ENCODE measurements at regions not wholly inside any gene's neighbourhood (a gene's known extent, or its start where the extent isn't known, plus 50 kb on each side); places are given as distances from the start of the nearest gene placed in this dataset.

DNA sequence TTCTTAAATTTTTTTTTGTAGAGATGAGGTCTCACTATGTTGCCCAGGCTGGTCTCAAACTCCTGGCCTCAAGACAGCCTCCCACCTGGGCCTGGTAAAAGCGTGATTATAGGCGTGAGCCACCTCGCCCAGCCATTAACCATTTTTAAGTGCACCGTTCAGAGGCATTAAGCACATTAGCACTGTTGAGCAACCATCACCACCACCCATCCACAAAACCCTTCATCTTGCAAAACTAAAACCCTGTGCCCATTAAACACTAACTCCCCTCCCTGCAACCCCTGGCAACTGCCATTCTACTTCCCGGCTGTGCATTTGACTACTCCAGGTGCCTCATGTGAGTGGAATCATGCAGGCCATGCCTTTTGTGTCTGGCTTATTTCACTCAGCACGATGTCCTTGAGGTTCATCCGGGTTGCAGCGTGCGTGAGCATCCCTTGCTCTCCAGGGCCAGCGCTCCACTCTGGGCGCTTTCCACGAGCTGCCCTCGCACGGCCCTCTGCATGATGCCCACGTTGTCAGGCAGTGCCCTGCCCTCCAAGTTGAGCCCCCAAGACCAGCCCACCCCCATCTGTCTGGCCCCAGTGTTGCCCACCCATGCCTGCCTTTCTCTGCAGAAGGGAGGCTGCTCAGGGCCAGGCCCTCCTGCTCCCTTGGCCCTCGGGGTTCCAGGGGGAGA is 63.0 kb upstream of the GLI2 start:
- in situ Hi-C loops (cut with HindIII; ENCODE audit: low pct_unique_long_range_greater_than_20kb, low sequenced_read_pairs): no loop called here
- TF ChIP-seq JUND (IDR thresholded peaks at IDR 0.05; ENCODE audit: low read depth): no peak
- no peak for DNase-seq (ENCODE audit: low read depth in 1 of 2, low spot score in 1 of 2)

DNA sequence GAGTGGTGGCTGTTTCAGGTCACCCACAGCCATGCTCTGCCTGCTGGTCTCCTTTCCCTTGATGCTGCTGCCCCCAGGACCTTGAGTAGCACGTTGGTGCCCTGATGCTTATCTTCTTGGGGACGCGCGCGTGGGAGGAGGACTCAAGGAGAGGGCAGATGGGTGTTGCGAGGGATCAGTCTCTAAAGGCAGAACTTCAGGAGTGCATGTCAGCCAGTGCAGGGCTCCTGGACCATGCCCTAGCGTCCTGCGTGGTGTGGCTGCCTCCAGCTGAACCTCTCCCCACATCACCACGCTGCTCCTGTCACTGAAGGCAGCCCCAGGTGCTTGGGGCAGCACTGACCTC is 62.5 kb upstream of the GLI2 start:
- no peak for TF ChIP-seq JUND (IDR thresholded peaks at IDR 0.05; ENCODE audit: low read depth)
- no peak for DNase-seq (ENCODE audit: low read depth in 1 of 2, low spot score in 1 of 2)
- in situ Hi-C loops (cut with HindIII; ENCODE audit: low pct_unique_long_range_greater_than_20kb, low sequenced_read_pairs): no loop called here

DNA sequence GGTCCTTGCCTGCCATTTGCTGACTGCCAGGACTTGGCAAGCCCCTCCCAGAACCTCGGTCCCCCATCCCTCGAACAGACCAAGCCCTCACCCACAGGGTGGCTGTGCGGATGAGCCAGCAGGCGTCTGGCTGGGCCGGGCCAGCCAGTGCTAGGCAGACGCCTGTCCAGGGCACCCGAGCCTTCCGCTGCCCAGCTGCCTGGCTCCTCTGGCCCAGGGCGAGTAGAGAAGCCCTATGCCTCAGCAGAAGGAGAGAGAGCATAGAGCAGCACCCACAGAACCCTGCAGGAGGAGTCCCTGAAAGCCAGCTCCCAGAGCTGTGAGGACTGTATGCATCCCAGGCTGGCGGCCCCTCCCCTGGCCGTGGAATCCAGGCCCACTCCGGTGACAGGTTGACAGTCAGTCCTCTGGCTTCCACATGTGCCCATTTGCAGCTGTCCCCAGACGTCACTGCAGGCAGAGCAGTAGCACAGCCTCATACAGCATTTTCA is 62.1 kb upstream of the GLI2 start:
- no peak for TF ChIP-seq JUND (IDR thresholded peaks at IDR 0.05; ENCODE audit: low read depth)
- in situ Hi-C loops (cut with HindIII; ENCODE audit: low pct_unique_long_range_greater_than_20kb, low sequenced_read_pairs): no loop called here
- no peak for DNase-seq (ENCODE audit: low read depth in 1 of 2, low spot score in 1 of 2)

DNA sequence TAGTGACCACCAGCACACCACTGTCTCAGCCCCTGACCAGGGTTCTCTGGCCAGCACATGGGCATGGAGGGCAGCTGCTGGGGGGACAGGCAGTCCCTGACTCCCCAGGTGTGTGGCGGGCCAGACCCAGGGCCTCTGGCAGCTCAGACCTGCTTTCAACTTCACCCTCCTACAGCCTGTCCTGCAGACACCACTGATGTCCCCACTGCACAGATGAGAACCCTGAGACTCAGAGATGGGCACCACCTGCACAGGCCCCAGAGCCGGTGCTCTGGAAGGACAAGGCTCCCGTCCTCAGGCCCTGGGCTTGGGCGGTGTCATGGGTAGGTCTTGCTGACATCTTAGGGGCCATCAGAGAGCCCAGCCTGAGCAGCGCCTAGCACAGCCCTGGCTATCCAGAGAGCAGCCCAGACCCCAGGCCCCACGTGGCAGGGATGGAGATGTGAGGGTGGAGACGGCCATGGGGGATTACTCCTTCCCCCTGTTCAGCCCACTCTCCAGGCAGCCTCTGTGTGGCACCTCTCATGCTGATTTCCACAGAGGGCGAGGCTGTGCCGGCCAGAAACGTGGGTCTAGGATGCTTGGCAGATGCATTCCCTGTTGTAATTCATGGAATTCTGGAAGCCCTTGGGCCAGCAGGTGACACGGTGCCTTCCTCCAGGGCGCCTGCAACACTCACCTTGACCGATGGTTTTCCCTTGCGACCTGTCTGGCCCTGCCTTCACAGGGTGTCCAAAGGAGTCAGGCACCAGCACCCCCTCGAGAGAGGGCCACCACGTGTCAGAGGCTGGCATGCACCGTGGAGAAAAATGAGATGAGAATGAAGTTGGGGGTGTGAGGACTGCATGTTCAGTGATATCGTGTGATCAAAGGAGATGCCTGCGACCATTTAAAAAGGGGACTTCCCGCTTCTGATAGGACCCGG is 61.2 kb upstream of the GLI2 start:
- in situ Hi-C loops (cut with HindIII; ENCODE audit: low pct_unique_long_range_greater_than_20kb, low sequenced_read_pairs): no loop called here
- DNase-seq (ENCODE audit: low read depth in 1 of 2, low spot score in 1 of 2): no peak
- no peak for TF ChIP-seq JUND (IDR thresholded peaks at IDR 0.05; ENCODE audit: low read depth)

DNA sequence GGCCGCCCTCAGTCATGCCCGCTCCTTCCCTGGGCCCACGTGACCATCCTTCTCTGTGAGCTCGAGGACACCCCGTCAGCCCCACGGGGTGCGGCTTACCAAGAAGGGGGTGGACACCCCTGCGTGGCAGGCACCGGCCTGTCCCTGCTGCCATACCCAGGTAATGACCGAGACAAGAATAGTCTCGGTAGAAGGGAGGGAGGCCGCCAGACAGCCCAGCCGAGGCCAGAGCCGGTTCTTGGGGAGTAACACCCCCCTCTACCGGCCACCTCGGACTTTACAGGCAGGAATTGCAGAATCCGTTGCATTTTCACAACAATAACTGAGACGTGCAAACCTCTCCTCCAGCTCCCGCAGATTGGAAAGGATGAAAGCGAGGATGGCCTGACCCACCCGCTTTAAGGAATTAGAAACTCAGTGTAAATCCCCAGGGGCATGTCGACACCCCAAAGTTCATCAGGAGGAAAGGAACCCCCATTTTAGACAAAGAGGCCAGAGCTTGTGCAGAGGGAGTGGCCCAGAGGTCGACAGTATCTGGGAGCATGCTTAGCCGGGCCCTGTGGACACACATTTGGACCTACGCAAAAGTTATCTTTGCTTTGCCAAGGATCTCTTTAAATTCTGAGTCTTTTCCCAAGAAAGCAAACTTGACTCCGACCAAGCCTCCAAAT is 60.1 kb upstream of the GLI2 start:
- peak; percentile 59 to 77 for DNase-seq (ENCODE audit: low read depth in 1 of 2, low spot score in 1 of 2)
- TF ChIP-seq JUND (IDR thresholded peaks at IDR 0.05; ENCODE audit: low read depth): no peak
- in situ Hi-C loops (cut with HindIII; ENCODE audit: low pct_unique_long_range_greater_than_20kb, low sequenced_read_pairs): no loop called here

DNA sequence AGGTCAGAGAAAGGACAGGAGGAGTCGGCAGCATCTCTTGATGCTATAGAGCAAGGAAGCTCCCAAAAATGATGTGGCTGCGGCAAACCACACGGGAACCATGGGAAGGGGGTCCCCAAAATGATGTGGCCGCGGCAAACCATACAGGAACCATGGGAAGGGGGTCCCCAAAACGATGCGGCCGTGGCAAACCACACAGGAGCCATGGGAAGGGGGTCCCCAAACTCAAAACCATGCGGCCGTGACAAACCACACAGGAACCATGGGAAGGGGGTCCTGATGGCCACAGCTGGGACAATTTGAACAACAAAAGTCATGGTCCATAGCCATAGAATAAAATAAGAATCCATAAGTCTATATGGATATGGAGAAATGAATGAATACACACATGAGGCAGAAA is 58.4 kb upstream of the GLI2 start:
- no peak for TF ChIP-seq JUND (IDR thresholded peaks at IDR 0.05; ENCODE audit: low read depth)
- in situ Hi-C loops (cut with HindIII; ENCODE audit: low pct_unique_long_range_greater_than_20kb, low sequenced_read_pairs): no loop called here
- DNase-seq (ENCODE audit: low read depth in 1 of 2, low spot score in 1 of 2): no peak

DNA sequence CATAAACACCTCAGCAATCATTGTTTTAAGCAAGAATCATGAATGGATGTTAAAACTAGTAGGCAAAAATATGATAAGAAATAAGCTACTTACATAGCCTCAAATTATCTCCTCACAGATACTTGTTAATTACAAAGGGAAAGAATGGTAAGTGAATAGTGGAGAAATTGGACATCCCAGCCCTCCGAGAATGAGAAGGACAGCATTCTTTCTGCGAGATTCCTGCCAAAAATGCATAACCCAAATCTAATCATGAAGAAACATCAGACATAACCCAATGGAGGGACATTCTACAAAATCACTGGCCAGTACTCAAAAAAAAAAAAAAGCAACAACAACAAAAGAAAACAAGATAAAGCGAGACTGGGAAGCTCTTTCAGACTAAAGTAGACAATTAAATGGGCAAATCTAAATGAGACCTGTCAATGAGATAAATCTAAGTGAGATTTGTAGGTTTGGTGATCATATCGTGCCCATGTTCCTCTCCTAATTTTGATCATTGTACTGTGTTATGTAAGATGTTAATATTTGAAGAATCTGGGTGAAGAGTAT is 57.9 kb upstream of the GLI2 start:
- no peak for TF ChIP-seq JUND (IDR thresholded peaks at IDR 0.05; ENCODE audit: low read depth)
- no peak for DNase-seq (ENCODE audit: low read depth in 1 of 2, low spot score in 1 of 2)
- in situ Hi-C loops (cut with HindIII; ENCODE audit: low pct_unique_long_range_greater_than_20kb, low sequenced_read_pairs): no loop called here

DNA sequence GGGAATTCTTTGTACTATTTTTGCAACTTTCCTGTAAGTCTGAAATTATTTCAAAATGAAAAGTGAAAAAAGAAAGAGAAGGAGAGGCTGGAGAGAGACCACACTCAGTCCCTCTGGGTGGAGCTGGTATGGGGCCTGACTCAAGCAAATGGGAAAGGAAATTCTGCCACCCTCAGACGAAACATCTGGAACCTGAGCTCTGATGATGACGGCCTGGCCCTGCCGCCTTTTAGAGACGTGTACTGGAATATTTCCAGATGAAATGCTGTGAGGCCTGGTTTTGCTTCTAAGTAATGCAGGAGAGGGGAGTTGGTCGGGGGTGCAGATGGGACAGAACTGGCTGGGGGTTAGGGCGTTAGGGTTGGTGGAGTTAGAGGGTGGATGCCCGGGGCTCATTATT is 57.4 kb upstream of the GLI2 start:
- no peak for TF ChIP-seq JUND (IDR thresholded peaks at IDR 0.05; ENCODE audit: low read depth)
- in situ Hi-C loops (cut with HindIII; ENCODE audit: low pct_unique_long_range_greater_than_20kb, low sequenced_read_pairs): no loop called here
- no peak for DNase-seq (ENCODE audit: low read depth in 1 of 2, low spot score in 1 of 2)

DNA sequence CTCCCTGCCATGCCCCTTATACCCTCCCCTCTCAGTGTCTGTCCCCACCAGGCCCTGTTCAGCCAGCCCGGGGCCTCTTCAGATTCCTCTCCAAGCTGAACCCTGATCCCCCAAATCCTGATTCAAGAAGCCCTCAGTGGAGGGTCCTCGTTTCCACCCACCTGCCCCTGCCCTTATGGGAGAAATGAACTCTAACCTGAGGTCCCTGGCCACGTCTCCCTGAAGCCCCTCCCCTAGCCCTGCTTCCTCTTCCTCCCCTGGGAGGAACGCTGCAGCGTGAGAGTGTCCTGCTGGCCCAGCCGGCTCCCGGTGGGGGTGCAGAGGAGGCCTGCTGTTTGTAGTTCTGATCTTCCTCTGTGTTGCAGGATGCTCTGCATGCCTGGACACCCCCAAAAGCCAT is 56.7 kb upstream of the GLI2 start:
- in situ Hi-C loops (cut with HindIII; ENCODE audit: low pct_unique_long_range_greater_than_20kb, low sequenced_read_pairs): no loop called here
- TF ChIP-seq JUND (IDR thresholded peaks at IDR 0.05; ENCODE audit: low read depth): no peak
- DNase-seq (ENCODE audit: low read depth in 1 of 2, low spot score in 1 of 2): no peak

DNA sequence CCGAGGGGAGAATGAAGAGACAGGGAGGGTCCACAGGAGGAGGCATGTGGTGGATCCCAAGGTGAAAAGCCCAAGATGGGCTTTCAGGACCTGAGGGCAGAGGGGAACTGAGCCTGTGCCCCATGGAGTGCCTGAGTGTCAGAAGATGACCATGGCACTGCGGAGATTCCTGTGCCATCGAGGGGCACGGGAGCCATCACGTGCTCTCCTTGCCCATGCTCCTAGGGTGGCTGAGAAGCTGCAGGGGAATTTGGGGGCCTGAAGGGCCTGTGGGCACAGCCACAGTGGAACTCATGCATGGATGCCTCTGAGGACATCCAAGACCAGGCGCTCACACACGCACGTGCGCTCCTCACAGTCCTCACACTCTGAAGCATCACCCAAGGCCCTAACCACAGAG is 56.1 kb upstream of the GLI2 start:
- TF ChIP-seq JUND (IDR thresholded peaks at IDR 0.05; ENCODE audit: low read depth): no peak
- no peak for DNase-seq (ENCODE audit: low read depth in 1 of 2, low spot score in 1 of 2)
- in situ Hi-C loops (cut with HindIII; ENCODE audit: low pct_unique_long_range_greater_than_20kb, low sequenced_read_pairs): no loop called here

DNA sequence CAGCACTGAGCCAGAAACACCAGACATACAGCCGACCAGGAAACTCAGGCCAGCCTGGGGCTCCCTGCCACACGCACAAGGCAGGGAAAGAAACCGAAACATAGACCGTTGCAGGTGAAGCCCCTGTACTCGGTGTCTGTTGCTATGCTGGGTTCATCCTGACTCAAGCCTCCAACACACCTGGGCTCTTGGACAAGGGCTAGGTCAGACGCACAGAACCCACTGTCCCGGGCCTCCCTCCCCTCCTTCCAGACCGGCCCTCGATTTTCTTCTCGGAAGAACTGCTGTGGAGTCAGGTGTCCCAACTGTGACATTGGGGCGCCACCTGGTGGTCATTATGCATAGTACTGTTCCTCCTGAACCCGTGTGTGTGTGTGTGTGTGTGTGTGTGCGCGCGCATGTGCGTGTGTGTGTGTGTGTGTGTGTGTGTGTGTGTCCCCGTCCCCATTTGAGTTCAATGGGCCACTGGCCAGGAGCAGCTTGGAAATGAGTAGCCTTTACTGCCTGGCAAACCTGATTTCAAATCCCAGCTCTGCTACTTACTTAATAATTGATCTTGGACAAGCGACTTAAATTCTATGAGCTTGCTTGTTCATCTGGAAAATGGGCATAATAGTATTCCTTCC is 55.4 kb upstream of the GLI2 start:
- in situ Hi-C loops (cut with HindIII; ENCODE audit: low pct_unique_long_range_greater_than_20kb, low sequenced_read_pairs): no loop called here
- DNase-seq (ENCODE audit: low read depth in 1 of 2, low spot score in 1 of 2): peak; percentile 64 to 90
- TF ChIP-seq JUND (IDR thresholded peaks at IDR 0.05; ENCODE audit: low read depth): no peak

DNA sequence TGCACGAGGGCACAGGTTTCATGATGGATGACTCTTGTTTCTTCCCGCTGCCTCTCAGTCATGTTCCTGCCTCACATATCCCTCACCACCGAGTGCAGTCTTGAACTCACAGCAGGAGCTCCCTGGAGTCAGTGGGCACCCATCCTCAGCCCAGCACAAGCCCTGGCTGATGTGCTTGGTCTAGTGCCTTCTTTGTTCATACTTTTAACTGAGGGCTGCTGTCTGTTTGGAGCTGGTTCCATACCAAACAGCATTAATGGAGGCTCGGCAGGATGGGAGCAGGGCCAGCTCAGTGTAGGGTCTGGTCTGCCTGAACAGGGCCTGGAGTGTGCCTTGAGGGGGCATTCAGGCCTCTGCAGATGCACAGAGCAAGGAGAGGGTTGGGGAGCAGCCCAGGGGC is 54.5 kb upstream of the GLI2 start:
- TF ChIP-seq JUND (IDR thresholded peaks at IDR 0.05; ENCODE audit: low read depth): no peak
- in situ Hi-C loops (cut with HindIII; ENCODE audit: low pct_unique_long_range_greater_than_20kb, low sequenced_read_pairs): no loop called here
- no peak for DNase-seq (ENCODE audit: low read depth in 1 of 2, low spot score in 1 of 2)
